ENCODE measurements at regions not wholly inside any gene's neighbourhood (a gene's known extent, or its start where the extent isn't known, plus 50 kb on each side); places are given as distances from the start of the nearest gene placed in this dataset.

DNA sequence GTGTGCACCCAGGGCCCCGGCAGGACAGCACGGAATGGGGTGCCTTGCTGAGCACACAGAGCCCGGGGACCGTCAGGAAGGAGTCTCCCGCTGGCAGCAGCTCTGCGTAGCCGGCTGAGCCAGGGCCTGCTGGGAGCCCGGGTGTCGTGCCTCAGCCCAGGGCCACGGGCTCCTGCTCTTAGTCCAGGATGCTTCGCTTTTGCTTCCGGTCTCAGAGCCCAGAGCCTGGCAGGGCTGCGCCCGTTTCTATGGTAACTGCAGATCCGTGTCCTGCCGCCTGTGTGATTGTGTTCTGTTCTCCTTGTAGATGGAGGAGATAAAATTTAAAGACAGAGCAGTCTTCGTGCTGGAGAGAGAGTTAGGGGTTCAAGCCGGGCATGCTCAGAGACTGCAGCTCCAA is 53.7 kb upstream of the DPYSL4 start:
- TF ChIP-seq POLR2A (IDR thresholded peaks at IDR 0.05) = no peak
- TF ChIP-seq, protein P1, sequence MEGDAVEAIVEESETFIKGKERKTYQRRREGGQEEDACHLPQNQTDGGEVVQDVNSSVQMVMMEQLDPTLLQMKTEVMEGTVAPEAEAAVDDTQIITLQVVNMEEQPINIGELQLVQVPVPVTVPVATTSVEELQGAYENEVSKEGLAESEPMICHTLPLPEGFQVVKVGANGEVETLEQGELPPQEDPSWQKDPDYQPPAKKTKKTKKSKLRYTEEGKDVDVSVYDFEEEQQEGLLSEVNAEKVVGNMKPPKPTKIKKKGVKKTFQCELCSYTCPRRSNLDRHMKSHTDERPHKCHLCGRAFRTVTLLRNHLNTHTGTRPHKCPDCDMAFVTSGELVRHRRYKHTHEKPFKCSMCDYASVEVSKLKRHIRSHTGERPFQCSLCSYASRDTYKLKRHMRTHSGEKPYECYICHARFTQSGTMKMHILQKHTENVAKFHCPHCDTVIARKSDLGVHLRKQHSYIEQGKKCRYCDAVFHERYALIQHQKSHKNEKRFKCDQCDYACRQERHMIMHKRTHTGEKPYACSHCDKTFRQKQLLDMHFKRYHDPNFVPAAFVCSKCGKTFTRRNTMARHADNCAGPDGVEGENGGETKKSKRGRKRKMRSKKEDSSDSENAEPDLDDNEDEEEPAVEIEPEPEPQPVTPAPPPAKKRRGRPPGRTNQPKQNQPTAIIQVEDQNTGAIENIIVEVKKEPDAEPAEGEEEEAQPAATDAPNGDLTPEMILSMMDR (IDR thresholded peaks at IDR 0.05) = no peak
